Activated T-cell treated with anti-CD3 and anti-CD28 coated beads for 1 hour (primary cell): ENCODE measurements at regions not wholly inside any gene's neighbourhood (a gene's known extent, or its start where the extent isn't known, plus 50 kb on each side); places are given as distances from the start of the nearest gene placed in this dataset.
A peak's percentile ranks its signal among the peaks of the same experiment; 100 is the strongest.

ENCODE experiments used
- DNase-seq: peaks from one replicate; pipeline ENCODE4 v3.0.0-alpha.2; 2020; ENCODE audit warnings: low read depth

DNA sequence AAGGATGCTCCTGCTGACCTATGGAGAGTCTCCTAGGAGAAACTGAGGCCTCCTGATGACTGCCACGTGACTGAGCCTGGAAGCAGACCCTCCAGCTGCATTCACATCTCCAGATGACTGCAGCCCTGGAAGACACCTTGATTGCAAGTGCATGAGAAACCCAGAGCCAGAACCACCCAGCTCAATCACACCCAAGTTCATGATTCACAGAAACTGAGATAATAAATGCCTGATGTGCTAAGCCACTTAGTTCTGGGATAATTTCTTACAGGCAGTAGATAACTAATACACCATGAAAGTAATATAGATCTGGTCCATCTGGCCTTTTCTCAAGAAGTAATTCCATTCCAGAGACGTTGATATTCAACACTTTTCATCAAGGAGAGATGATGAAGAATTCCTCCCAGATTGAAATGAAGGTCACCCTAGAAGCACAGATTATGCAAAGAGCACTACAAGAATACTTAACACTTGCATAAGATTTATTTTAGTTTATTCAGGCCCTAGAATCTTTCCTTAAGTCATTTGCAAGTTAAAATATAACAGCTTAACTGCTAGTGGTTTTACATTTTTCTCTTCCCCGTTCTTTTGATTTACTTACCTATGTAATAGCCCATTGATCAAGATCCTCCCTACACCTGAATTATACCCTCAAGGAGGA is 208.2 kb upstream of the INHBA start:
- no peak for DNase-seq

DNA sequence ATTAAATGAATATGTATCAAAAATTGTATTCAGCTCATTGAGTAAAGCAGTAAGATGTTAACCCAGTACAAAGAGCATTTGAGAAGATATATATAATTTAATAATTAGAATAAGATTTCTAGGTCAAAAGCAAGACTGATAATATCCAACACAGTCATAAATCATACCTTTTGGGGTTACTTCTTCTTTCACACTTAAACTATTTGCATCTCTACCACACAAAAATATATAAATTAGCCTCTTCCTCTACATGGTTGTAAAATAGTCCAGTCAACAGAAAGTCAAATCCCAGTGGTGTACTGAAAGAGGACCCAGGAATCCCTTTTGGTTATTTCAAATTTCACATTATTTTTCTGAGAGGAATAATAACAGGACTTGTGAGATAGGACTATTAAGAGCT is 204.6 kb upstream of the INHBA start:
- DNase-seq: no peak

GRCh38 chr7:41900532-41900931 is 197.6 kb upstream of the INHBA start:
- no peak for DNase-seq

- DNase-seq: no peak
Measured at GRCh38 chr7:41899823-41900433, 197.0 kb upstream of the INHBA start.

DNA sequence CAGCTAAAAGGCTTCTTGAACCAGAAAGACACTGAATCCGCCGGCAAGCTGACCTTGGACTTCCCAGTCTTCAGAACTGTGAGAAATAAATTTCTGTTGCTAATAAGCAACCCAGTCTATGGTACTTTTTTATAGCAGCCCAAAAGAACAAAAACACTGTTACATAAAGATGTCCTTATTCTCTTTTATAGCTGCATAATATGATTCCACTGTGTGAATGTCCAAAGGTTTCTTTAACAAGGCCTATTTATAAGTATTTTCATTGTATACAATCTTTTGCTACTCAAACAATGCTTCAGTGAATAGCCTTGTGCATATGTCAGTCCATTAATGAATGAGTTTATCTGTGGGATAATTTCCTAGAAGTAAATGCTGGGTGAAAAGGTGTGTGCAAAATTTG is 190.8 kb upstream of the INHBA start:
- DNase-seq: no peak

DNA sequence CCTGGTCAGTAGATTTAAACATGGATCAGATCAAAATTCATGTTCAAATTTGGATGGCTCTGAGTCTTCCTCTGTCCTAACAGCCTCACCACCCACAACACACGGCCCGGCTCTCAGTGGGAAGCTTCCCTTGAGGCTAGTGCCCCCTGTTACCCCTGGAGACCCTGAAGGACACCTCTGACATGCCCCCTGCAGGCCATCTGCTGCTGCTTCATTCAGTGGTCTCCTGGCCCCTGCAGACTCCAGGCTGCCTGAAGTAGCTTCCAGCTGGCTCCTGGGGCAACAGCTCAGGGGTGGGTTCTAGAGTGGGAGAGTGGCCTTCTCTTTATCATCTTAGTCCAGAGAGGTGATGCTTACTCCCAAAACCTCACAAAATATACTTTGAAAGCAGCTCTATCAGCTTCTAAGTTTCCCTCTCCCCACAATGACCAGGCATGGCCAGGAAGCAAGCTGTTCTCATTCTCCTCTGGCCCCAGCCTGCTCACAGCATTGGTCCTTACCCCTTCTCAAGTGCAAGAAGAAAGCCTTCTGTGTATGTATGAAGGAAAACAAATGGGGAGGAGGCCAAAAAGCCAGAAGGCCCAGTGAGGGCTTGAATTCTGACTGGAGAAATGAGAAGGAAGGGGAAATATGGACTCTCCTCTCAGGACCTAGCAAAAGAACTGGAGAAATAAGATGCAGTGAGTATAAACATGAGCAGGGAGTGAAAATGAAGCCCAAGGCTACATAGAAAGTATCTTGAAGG is 189.6 kb upstream of the INHBA start:
- no peak for DNase-seq

GRCh38 chr7:41891950-41892349 is 189.1 kb upstream of the INHBA start:
- no peak for DNase-seq

GRCh38 chr7:41890631-41891274 is 187.9 kb upstream of the INHBA start:
- no peak for DNase-seq

- no peak for DNase-seq
Measured at GRCh38 chr7:41889472-41889871, 186.6 kb upstream of the INHBA start.

- DNase-seq: no peak
Measured at GRCh38 chr7:41889040-41889439, 186.2 kb upstream of the INHBA start.

- no peak for DNase-seq
Measured at GRCh38 chr7:41887416-41887815, 184.5 kb upstream of the INHBA start.

DNA sequence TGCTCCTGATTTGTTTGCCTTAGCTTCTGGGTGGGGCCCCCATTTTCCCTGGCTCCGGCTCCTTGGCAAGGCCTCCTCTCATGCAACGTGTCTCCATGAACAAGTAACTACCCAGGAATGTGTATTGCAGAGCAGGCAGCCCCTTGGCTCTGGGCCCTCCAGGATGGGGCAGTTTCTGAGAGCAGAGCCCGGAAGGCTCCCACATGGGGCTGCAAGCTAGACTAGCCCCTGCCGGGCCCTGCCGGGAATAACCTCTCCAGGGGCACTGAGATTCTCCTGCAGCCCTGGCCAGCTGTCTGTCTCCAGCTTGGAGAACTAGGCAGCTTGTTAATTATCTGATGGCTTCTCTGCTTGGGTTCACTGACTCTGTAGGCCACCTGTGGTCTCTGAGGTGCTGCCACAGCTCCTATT is 184.0 kb upstream of the INHBA start:
- no peak for DNase-seq

DNA sequence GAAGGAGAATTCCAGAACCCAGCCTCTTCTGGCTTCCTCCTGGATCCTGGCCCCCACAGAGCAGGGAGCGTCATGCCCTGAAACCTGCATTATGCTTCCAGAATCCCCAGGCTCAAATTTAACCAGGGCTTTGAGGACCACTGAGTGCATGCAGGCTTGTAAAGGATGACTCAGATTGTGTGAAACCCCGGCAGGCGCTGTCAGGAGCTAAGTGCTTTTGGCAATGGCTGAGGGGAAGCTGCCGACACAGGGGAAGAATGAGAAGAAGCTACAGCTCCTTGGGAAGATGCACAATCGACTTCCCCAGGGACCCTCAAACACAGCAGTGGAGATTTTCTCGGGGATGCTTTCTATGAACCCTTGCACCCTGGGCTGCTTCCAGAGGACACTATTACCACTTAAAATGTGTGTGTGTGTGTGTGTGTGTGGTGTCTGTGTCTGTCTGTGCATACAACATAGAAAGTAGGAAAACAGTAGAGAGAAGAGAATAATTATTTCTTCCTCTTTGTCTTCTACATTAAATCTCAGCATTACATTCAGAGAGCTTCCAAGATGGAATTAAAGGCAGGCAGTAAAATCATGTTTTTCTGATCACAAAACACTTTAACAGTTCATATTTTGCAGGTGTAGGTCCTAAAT is 183.5 kb upstream of the INHBA start:
- no peak for DNase-seq

- no peak for DNase-seq
Measured at GRCh38 chr7:41885748-41886147, 182.9 kb upstream of the INHBA start.

DNA sequence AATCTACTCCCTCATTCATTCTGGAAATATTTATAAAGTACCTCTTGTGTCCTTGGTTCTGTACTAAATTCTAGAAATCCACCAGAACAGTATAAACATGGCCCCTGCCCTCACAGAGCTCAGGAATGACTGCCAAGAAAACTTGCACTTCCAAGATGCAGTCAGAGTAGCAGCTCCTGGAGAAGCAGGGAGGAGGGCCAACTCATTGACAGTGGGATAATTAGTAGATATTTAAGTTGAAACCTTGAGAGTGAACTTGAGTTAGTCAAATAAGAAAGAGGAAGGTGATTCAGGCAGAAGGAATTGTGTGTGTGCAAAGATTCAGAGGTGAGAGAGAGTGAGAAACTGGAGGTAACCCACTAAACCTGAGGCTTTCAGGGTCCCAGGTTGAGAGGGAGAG is 182.2 kb upstream of the INHBA start:
- DNase-seq: no peak

GRCh38 chr7:41882745-41883420 is 180.0 kb upstream of the INHBA start:
- no peak for DNase-seq

- no peak for DNase-seq
Measured at GRCh38 chr7:41882256-41882655, 179.4 kb upstream of the INHBA start.

- DNase-seq: peak; percentile 27
Measured at GRCh38 chr7:41881331-41882130, 178.6 kb upstream of the INHBA start.

DNA sequence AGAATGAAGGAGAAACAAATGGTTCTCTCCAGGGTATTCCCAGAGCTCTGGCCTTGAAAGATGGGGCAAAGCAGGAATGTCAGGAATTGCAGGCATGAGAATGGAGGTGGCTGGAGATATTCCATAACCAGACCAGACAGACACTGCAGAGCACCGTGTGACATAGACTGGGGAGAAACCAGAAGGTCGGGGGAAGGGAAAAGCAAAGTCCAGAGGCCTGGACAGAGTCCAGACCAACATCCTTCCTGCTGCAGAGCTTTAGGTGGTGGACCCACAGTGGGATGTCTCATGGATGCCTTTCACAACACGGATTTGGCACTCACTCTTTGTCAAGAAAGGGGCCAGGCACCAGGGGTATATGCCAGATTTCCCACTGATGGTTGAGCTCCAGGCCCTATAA is 177.2 kb upstream of the INHBA start:
- no peak for DNase-seq

DNA sequence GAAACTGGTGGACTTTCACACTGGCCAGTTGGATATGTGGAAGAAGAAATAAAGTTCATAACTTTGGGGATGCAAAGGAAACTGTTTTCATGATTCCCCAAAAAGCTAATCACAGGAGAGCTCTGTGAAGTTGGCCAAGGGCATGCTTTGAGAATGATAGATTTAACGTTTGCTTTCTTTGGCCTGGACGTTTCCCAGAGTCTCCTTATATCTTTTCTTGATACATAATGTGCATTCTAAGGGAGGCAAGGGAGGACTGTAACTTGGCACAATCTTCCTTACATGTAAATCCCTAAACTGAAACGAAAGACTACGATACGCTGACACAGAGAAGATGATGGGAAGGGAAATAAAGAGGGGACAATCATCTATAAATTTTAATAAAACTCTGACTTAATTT is 176.5 kb upstream of the INHBA start:
- DNase-seq: no peak
